ENCODE measurements at regions not wholly inside any gene's neighbourhood (a gene's known extent, or its start where the extent isn't known, plus 50 kb on each side); places are given as distances from the start of the nearest gene placed in this dataset.

DNA sequence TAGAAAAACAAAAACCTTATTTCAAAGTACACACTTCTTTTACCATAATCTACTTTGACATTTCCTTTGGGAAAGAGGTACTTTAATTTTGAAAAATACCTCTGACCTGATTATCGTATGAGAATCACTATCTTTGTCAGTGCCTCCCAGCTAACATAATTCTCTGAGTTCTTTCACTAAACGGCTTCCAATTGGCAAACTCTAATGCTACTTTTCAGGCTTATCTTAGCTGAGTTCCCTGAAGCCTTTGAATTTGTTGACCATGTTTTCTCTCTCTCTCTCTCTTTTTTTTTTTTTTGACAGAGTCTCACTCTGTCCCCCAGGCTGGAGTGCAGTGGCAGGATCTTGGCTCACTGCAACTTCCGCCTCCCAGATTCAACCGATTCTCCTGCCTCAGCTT lies 312.8 kb downstream of the ZPLD1 start:
- no peak for DNase-seq

DNA sequence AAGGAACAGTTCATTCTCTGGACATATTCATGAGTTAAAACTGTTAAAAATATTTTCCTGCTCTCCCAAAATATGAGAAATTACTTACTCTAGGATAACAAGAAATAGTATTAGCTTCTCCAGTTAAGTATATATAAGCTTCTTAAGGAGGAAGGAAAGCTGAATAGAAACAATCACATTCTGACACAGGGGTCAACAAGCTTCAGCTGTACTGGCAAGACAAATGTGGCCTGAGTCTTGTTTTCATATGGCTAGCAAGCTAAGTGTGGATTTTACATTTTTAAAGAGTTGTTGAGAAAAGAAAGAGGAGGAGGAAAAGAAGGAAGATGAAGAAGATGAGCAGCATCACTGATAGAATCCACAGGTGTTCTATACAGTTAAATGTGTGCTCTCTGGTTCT lies 313.8 kb downstream of the ZPLD1 start:
- DNase-seq: no peak

DNA sequence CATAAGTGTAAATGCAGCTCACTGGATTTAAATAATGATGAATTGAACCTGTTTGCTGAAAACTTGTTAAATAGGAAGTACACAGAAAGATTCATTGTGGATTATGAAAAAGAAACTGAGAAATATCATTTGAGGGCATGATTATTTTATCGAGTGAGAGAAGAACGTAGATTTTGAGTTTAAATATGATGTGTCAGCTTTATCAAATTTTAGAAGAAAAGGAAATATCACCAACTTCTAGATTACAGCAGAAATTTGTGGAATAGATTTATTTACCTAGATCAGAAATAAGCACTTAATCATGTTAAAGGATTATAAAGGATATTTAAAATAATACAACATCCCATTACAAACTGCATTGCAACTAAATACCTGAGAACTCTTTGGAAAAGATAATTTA lies 315.5 kb downstream of the ZPLD1 start:
- no peak for DNase-seq

DNA sequence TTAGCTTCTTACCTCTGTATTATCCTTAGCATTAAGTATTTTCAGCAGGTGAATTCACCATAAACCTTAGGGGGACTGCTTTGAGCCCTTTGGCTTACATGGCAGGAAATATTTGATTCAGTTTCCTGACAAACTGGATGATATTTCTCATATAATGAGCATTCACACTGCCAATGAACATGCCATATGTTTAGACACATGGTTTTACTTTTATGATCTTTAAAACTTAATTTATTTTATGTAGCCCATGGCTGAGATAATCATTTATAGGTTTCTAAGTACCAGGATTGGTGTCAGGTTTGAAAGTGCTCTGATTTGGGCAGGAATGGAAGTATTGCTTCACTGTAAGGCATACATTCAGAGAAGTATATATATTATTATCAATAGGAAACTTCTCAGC lies 319.1 kb downstream of the ZPLD1 start:
- DNase-seq: no peak

- DNase-seq: no peak
Observed at GRCh38 chr3:102756706-102757105, 321.9 kb downstream of the ZPLD1 start.

DNA sequence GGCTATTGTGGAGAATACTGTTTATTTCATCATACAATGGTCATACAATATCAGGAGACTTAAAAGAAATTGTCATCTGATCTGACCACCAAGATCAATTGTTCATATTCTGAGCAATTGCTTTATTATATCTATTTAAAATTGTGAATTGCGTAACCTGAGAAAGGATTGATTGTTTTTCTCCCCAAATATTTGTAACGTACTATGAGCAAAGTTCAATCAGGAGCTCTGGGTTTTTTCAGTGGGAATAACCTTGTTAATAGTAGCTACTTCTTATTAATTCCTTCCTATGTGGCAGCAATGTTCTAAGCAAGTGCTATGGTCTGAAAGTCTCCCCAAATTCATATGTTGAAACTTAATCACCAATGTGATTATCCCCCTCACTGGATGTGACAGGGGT lies 323.1 kb downstream of the ZPLD1 start:
- no peak for DNase-seq

- DNase-seq: no peak
Observed at GRCh38 chr3:102761766-102762165, 327.0 kb downstream of the ZPLD1 start.

GRCh38 chr3:102790747-102791325 lies 356.0 kb downstream of the ZPLD1 start:
- DNase-seq: peak in 1 of 3 donors; percentile 77

- DNase-seq: peak in 2 of 3 donors; percentile 6 to 15
Observed at GRCh38 chr3:102791641-102792589, 357.1 kb downstream of the ZPLD1 start.

DNA sequence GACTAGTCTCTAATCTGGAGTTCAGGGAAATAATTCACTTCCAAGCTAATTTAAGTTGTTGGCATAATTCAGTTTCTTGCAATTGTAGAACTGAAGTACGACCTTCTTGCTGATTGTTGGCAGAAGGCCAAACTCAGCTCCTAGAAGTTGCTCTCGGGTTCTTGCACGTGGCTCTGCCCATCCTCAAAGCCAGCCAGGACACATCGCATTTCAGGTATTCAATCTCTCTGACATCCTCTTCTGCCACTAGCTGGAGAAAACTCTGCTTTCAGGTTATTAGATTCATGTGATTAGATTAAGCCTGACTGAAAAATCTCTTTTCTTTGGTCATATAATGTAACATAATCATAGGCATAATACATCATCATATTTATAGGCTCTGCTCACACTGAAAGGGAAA lies 362.0 kb downstream of the ZPLD1 start:
- DNase-seq: peak in 1 of 3 donors; percentile 15

GRCh38 chr3:102802819-102803420 lies 368.1 kb downstream of the ZPLD1 start:
- peak in 2 of 3 donors; percentile 10 to 45 for DNase-seq

- no peak for DNase-seq
Observed at GRCh38 chr3:102810937-102811336, 376.1 kb downstream of the ZPLD1 start.

GRCh38 chr3:102826636-102827035 lies 391.8 kb downstream of the ZPLD1 start:
- DNase-seq: no peak

- DNase-seq: no peak
Observed at GRCh38 chr3:102827386-102827785, 392.6 kb downstream of the ZPLD1 start.

- DNase-seq: no peak
Observed at GRCh38 chr3:102830415-102830814, 395.6 kb downstream of the ZPLD1 start.

GRCh38 chr3:102841866-102842265 lies 407.1 kb downstream of the ZPLD1 start:
- DNase-seq: no peak

DNA sequence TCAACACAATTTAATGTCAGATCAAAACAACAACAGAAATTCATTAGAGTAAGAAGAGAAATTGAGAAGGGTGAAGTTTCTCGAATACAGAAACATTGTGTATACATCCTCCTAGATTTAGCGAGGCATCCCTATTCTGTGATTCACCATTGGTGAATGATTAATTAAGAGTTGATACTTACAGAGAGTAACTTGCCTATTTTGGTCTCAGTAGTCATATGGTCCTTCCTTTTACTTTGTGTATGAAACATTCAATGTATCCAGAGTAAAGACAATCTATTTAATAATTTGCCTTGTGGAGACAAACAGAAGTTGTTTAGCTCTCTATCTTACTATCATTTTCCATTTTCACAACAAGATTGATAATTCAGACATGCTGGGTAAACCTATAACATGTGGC lies 432.0 kb downstream of the ZPLD1 start:
- no peak for DNase-seq

DNA sequence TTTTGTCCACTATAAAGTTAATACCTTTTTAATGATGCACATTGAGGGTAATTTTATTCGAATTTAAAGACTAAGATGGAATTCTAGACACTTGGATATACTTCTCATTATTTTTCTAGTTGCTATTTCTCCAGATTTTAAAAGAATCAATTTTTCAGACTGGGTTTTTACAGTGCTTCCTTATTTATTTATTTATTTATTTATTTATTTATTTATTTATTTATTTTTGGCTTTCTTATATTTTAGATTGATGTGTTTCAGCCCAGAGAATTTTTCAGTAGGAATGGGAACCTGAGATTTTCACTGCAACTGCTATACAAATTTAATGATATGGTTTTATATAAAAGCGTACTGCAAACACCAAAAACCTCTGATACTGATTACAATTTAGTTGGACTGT lies 448.7 kb downstream of the ZPLD1 start:
- DNase-seq: no peak

DNA sequence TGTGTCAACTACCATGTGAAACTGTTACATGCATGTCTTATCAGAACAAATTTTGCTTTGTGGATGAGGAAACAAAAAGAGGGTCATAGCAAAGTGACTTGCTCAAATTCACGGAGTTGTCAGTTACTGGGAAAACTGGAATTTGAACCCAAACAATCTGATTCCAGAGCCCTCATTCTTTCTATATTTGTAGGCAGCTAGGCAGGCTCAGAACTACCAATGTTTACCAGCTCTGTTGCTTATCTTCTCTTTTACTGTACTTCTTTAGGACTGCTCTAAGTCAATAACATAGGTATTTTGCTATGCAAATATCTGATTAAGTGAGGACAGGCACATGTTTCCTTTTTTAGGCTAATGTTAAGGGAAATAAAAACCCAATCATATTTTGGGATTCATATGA lies 450.5 kb downstream of the ZPLD1 start:
- no peak for DNase-seq

DNA sequence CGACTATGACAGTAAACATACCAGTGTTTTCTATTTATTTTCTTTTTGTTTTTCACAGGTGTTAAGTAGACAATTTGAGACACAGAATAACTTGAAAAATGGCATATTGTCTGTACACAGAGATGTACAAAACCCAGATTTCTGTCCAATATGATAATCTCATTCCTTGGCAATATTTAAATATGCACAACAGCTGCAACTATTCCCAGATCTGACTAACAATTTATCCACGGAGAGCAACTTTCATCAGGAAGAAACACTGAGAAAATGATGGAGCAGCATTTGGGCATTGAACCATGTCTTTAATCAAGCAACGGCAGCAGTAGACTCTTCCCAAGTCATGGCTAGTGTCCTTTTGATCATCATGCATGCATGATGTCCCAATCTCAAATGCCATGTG lies 452.6 kb downstream of the ZPLD1 start:
- peak; percentile 35 to 54 (median 41) for DNase-seq

- no peak for DNase-seq
Observed at GRCh38 chr3:102896851-102897621, 462.2 kb downstream of the ZPLD1 start.

- no peak for DNase-seq
Observed at GRCh38 chr3:102904629-102905028, 469.8 kb downstream of the ZPLD1 start.
